Gastrocnemius medialis (tissue), 4 donors: ENCODE measurements at regions not wholly inside any gene's neighbourhood (a gene's known extent, or its start where the extent isn't known, plus 50 kb on each side); places are given as distances from the start of the nearest gene placed in this dataset.

ENCODE experiments used
- CTCF ChIP-seq, 5 experiments: fragments of 450-650 bp in 3 of 5; fragments of 200-600 bp in 2 of 5; sonication (generic) in 2 of 5; IDR thresholded peaks in 4 of 5; conservative IDR thresholded peaks in 1 of 5; 1 replicate in 4 of 5; 2 replicates in 1 of 5; pipeline ENCODE4 v1.5.1; 2016 to 2019; ENCODE audit warnings: antibody characterized with exemption in 5 of 5, mild to moderate bottlenecking in 3 of 5, moderate library complexity in 3 of 5
- POLR2A ChIP-seq, 2 donors: fragments of 450-650 bp; IDR thresholded peaks; one replicate each; pipeline ENCODE4 v1.6.1; 2017; ENCODE audit warnings: antibody characterized with exemption in 2 of 2, mild to moderate bottlenecking in 2 of 2, moderate library complexity in 2 of 2

- TF ChIP-seq CTCF (IDR thresholded peaks at IDR 0.05 in 4 of 5, conservative IDR thresholded peaks at IDR 0.05 in 1 of 5) (no peak), POLR2A (IDR thresholded peaks at IDR 0.05) (no peak)
Observed at GRCh38 chr11:15764948-15765347, 591.4 kb downstream of the SOX6 start.
